Stimulated activated CD8-positive, alpha-beta memory T cell treated with anti-CD3 and anti-CD28 coated beads, Interleukin-15, amount 100 ng/mL, for 48 hours (primary cell): ENCODE measurements at regions not wholly inside any gene's neighbourhood (a gene's known extent, or its start where the extent isn't known, plus 50 kb on each side); places are given as distances from the start of the nearest gene placed in this dataset.

Experiments
- DNase-seq, 2 donors: peaks; one replicate each; pipeline ENCODE4 v3.0.0-alpha.2; 2020; ENCODE audit warnings: low read depth in 2 of 2

GRCh38 chr9:21668516-21668915, 133.9 kb upstream of the MTAP start:
- DNase-seq = no peak

GRCh38 chr9:21669701-21670100, 132.7 kb upstream of the MTAP start:
- no peak for DNase-seq

- DNase-seq = peak in 1 of 2 donors; percentile 12
These were observed 132.1 kb upstream of the MTAP start for GRCh38 chr9:21670374-21670773.

DNA sequence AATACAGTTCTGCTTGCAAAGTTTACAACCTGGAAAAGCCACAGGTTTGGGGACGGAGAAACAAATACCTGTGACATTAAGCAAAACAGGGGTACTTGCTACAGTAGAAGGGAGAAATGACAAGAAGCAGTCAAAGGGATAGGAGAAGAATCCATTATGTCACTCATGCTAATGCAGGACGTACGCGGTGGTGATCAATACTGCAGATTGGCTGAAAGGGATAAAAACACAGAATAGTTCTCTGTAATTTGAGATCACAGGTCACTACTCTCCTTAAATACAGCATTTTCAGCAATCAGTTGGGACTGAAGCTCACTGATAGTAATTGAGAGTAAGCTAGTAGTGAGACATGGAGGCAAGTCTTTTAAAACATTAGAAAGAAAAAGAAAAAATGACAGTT, 130.3 kb upstream of the MTAP start:
- no peak for DNase-seq

DNA sequence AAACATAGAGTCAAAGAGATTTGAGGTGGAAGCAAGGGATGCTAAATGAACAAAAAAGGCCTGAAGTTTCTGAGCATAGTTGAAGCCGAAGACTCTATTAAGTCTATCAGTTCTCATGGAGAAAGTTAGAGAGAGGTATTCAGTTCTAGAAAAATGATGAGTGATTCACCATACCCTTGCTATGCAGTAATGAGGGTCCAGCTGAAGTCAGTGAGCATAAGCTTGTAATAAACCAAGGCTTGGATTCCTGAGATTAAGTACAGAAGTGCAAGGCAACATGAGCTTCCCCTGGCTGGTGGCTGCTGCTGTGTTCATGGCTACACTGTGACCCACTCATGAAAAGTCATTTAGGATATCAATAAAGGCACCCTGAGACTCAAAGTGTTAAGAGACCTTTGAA, 129.7 kb upstream of the MTAP start:
- DNase-seq = no peak

- DNase-seq = no peak
These were observed 127.5 kb upstream of the MTAP start for GRCh38 chr9:21674894-21675293.

DNA sequence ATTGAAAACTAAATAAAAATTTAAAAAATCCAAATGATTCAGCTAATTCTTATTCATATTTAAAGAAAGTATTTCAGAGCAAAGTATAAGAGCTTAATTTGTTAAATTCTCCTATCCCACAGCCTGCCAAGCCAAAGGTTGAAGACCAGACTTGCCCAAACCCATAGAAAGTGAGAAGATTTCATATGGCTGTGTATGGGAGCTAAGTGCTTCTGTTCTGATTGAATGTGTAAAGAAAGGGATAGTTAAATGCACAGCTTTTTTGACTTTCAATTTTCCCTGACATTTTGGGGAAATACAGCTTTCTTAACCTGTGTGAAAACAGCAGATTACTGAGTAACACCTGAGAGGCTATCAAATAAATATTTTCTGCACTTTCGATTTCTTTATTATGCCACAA, 125.0 kb upstream of the MTAP start:
- DNase-seq = no peak

GRCh38 chr9:21677834-21678233, 124.6 kb upstream of the MTAP start:
- no peak for DNase-seq

DNA sequence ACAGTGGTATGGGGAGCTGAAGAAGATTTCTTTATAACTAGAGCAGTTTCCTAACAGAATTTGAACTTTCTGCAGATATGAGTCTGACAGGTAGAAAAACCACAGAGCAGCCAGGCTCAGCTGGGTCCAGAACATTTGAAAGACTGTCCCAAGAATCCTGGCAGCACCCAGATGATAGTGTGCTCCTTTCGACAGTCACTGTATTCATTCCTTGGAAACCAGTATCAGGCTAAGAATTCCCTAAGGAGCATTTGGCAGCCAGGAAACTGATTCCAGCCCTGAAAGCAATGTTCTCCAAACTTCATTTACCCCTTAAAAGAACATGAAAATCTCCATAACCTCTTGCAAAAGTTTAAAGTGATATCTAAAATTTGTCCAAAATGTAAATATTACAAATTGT, 123.0 kb upstream of the MTAP start:
- DNase-seq = no peak

GRCh38 chr9:21680590-21680989, 121.8 kb upstream of the MTAP start:
- DNase-seq = no peak

GRCh38 chr9:21681641-21682040, 120.8 kb upstream of the MTAP start:
- no peak for DNase-seq

DNA sequence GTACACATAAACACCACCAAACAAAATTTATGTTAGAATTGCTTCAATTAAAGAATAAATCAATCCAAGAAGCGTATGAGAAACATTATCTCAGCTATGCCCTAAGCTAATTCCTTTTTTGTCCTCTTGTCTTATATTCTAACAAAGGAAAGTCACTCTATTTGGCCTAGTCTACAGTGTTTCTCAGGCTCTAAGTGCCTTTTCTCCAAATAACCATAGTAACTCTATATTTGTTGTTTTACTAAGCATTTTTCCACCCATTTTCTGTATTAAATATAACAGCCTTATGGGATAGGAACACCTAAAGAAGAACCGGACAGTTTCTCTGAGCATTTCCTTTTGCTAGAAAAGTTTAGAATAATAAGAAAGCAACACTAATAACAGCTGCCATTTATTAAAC, 120.1 kb upstream of the MTAP start:
- no peak for DNase-seq

GRCh38 chr9:21682981-21683380, 119.5 kb upstream of the MTAP start:
- DNase-seq = no peak

- no peak for DNase-seq
These were observed 118.8 kb upstream of the MTAP start for GRCh38 chr9:21683484-21684175.

DNA sequence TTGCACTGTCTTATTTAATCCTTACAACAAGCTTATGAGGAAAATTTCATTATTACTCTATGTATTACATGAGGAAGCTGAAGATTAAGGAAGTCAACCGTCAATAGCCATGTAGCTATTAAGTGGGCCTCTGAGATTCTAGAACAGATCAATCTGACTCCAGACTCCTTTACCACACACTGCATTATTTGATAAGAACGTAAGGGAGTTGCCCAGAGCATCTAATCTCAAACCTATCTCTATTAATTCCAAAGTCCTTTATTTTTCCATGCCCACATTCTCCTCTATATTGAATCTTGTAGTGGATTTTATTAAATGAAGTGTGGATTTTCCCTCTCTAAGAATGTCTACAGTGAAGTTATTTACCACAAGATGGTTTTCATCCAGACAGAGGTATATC, 118.2 kb upstream of the MTAP start:
- DNase-seq = no peak

DNA sequence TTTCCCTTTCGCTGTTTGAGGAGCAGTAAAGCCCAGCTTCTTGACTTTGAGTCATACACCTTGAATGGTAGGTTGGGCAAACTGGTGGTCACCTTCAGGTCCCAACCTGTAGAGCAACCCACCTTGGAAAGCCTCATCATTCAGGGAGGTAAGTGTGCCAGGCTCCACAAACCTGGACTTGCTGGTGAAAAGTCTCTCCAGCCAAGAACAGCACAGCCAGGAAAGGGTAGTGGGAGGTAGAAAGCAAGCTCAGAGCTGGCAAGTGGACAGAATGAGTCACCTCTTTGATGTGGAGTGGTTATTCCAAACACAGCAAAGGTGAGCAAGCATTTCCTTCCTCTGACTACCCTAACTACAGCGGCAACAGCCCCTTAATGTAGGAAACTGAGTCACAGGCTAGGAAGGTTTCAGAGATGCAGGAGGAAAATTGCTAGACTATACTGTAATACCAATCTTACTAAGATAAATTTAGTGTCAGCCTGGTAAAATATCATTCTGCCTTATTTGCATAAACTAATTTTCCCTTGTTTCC, 117.5 kb upstream of the MTAP start:
- DNase-seq = peak; percentile 31 to 42

- DNase-seq = no peak
These were observed 116.9 kb upstream of the MTAP start for GRCh38 chr9:21685502-21685901.

DNA sequence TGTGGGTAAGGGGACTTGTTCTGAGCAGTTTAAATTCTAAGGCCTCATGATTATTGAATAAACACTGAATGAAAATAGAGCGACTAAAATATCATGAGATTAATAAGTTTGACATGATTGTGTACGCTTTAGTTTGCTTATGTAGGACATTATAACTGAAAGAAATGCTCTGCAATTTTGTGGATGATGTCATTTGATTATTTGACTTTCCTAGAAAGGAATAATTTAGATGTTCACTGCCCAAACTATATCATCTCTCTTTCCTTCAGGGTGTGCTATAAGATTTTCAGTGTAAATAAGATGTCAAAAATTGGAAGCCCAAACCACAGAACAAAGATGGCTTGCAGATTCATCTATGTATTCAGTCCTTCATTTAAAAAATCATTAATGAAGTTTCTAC, 115.7 kb upstream of the MTAP start:
- no peak for DNase-seq

DNA sequence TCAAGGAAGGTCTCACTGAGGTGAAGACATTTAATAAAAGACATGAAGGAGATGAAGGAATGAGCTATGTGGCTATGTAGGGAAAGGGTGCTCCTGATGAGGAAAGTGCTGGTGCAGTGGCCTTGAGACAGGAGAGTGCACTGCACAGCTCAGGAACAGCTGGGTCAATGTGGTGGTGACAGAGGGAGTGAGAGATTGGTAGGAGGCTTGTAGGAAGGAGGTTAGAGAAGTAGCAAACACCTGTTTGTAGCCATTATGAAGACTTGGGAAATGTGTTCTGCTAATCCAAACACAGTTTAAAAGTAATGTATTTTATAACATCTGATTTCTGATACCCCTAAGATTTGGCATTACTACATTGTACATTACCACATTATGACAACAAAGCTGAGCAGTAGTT, 115.1 kb upstream of the MTAP start:
- no peak for DNase-seq

DNA sequence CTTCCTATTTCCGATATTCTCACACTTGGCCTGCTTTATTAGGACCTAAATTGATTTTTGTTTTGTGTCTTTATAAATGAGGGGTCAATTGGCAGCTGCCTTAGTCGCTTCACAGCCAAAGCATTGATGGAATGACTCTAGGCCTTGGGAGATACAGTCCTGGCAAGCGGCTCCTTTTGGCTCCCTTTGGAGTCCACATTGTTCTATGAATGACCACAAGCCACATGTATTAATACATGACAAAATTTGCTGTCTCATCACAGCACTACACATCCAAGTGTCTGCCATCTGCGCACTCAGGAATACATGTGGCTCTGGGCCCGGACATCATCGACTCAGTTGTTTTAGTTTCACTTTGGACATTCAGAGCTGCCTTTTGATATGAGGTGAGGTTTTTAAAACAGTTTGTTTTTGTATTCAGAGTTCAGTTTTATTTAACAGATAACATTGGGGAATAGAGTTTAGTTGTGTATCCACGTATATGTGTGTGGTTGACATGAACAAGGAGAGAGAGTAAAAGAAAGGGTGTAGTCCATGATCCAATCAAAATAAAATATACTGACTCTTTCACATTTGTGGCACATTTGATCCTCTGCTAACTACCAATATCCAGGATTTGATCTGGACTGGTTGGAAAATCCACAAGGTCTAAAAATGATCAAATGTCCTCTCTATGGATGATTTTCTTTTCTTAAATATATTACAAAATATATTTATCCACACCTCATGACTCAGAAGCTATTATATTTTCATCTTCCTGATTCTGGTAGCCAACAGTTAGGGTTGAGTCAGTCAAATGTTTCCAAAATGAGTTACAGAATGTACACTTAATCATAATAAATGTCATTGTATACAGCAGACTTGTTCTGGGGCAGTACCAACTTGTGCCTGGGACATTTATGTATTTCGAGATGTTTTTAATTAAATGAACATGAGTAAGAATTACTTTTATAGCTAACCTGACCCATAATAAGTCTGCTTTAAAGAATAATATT, 114.0 kb upstream of the MTAP start:
- no peak for DNase-seq

DNA sequence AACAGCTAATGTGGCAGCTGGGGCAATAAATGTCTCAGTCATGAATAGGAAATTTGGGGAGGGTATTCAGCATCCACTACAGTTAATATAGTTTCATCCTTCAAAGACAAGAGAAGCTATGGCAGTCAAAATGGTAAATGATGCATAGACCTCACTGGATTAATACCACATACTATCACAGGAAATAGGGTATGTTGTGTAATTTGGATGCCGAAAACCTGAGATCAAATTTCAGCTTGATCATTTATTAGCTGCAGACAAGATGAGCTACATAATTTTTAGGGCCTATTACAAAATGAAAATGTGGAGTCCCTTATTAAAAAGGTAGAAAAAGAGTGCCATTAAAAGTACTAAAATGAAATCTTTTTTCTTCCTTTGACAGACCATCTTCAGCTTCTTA, 112.6 kb upstream of the MTAP start:
- DNase-seq = no peak

GRCh38 chr9:21690561-21690960, 111.9 kb upstream of the MTAP start:
- DNase-seq = no peak

GRCh38 chr9:21692390-21692789, 110.0 kb upstream of the MTAP start:
- no peak for DNase-seq
